ENCODE measurements at regions not wholly inside any gene's neighbourhood (a gene's known extent, or its start where the extent isn't known, plus 50 kb on each side); places are given as distances from the start of the nearest gene placed in this dataset.

DNA sequence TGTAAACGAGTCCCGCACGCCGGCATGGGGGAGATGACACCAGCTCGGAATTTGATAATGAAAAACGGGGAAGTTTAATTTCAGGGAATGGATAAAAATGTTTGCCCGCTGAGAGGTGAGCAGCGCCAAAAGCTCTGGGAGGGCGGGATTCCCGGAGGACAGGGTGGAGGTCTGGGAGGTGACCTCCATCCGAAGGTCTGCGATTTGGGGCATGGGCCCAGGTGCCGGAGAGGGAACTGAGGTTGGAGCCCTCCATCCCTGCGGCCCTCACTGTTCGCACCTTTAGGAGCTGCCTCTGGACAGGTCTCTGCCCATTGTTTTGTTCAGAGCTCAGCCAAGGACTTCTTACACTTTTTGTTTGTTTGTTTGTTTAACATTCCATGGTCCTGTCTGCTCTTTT lies 129.8 kb downstream of the URI1 start:
- intact Hi-C loops (cut with micrococcal nuclease), result no loop called here
- Histone ChIP-seq H3K27ac (ENCODE audit: low read length in 2 of 2) (no peak overlapping the region), H3K4me3 (ENCODE audit: control extremely low read depth in 1 of 5, extremely low read depth in 1 of 5, insufficient read depth in 1 of 5, low read depth in 2 of 5, low read length in 4 of 5) (no peak overlapping the region), H3K9ac (ENCODE audit: low read length) (no peak overlapping the region), H3K36me3 (replicated peaks in 1 of 2; ENCODE audit: control extremely low read depth in 1 of 2, control insufficient read depth in 1 of 2, extremely low read depth in 1 of 2, insufficient read depth in 2 of 2, low read length in 1 of 2) (no peaks in the 10 kb centered on the region), H3K4me1 (ENCODE audit: control insufficient read depth in 2 of 2, insufficient read depth in 2 of 2, low read length in 2 of 2) (no peaks in the 10 kb centered on the region), H3K9me3 (ENCODE audit: control extremely low read depth in 1 of 3, control insufficient read depth in 2 of 3, insufficient read depth in 1 of 3, low read length in 2 of 3) (peaks cover 0 to 2% (median 0%) of the 10 kb centered on the region in 3 donors), H3K79me2 (ENCODE audit: control insufficient read depth, insufficient read depth, low read length) (no peaks in the 10 kb centered on the region), H2AFZ (ENCODE audit: insufficient read depth, low read depth, low read length, poor library complexity, severe bottlenecking) (no peak overlapping the region), H4K20me1 (ENCODE audit: control insufficient read depth, insufficient read depth, low read length, poor library complexity, severe bottlenecking) (no peaks in the 10 kb centered on the region), H3K27me3 (replicated peaks in 1 of 4; ENCODE audit: control extremely low read depth in 1 of 4, control insufficient read depth in 3 of 4, insufficient read depth in 4 of 4, low read length in 3 of 4) (peaks cover 0 to 3% (median 0%) of the 10 kb centered on the region in 4 experiments), H3K4me2 (replicated peaks; ENCODE audit: low read depth, low read length, poor library complexity, severe bottlenecking) (no peak overlapping the region)
- TF ChIP-seq EZH2 (IDR thresholded peaks at IDR 0.05; ENCODE audit: borderline replicate concordance, insufficient read depth, low read depth, low read length, poor library complexity, severe bottlenecking), result no peak
- TF ChIP-seq, protein P1, sequence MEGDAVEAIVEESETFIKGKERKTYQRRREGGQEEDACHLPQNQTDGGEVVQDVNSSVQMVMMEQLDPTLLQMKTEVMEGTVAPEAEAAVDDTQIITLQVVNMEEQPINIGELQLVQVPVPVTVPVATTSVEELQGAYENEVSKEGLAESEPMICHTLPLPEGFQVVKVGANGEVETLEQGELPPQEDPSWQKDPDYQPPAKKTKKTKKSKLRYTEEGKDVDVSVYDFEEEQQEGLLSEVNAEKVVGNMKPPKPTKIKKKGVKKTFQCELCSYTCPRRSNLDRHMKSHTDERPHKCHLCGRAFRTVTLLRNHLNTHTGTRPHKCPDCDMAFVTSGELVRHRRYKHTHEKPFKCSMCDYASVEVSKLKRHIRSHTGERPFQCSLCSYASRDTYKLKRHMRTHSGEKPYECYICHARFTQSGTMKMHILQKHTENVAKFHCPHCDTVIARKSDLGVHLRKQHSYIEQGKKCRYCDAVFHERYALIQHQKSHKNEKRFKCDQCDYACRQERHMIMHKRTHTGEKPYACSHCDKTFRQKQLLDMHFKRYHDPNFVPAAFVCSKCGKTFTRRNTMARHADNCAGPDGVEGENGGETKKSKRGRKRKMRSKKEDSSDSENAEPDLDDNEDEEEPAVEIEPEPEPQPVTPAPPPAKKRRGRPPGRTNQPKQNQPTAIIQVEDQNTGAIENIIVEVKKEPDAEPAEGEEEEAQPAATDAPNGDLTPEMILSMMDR (IDR thresholded peaks at IDR 0.05), result no peak
- Mint-ChIP-seq H3K9me3 (ENCODE audit: insufficient read depth) (peaks cover 2% of the 10 kb centered on the region), H3K27ac (no peak overlapping the region), H3K4me1 (no peaks in the 10 kb centered on the region), H3K27me3 (peaks cover 3% of the 10 kb centered on the region), H3K4me3 (no peak overlapping the region)
- DNase-seq, result no peak
- ChIA-PET CTCF (no interaction called here), POLR2A (no interaction called here)
- no peak for ATAC-seq (ENCODE audit: low read depth)
- 98% methylated on average over 15 of the region's 15 CpGs for WGBS (ENCODE audit: insufficient coverage)

DNA sequence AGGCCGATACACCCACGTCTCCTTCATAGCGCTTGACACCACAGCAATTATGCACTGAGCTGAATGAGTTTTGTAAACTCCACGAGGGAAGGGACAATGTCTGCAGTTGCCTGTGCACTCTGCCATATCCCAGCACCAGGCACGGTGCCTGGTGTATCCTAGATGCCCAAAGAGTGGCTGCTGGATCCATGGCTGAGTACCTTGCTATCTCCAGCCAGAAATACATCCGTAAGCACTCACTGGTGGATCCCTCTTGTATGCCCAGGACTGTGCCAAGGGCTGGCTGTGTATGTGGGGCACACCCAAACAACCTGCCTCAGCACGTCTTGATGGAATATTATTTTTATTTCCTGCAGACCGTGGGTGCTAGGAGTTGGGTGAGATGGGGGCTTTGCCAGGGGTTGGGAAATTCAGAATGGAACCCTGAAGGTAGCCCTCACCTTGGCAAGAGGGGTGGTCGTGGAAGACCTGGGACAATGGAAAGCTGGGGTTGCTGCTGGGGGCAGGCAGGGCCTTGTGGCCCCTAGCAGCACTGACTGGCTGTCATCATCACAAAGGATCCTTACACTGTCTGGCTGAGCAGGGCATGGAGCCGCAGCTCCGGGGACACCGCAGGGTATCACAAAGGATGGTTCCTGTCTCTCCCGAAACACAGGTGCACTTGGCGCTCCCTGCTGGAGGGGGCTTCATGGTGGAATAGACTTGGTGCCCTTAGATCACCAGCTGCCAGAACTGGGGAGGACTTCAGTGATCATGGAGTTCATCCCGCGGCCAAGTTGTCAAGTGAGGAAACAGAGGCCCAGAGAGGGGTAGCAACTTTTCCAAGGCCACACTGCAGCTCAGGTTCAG lies 131.3 kb downstream of the URI1 start:
- Histone ChIP-seq H3K9ac (ENCODE audit: low read length) (no peak overlapping the region), H3K36me3 (replicated peaks in 1 of 2; ENCODE audit: control extremely low read depth in 1 of 2, control insufficient read depth in 1 of 2, extremely low read depth in 1 of 2, insufficient read depth in 2 of 2, low read length in 1 of 2) (no peaks in the 10 kb centered on the region), H3K4me3 (ENCODE audit: control extremely low read depth in 1 of 5, extremely low read depth in 1 of 5, insufficient read depth in 1 of 5, low read depth in 2 of 5, low read length in 4 of 5) (no peak overlapping the region), H3K27me3 (replicated peaks in 1 of 4; ENCODE audit: control extremely low read depth in 1 of 4, control insufficient read depth in 3 of 4, insufficient read depth in 4 of 4, low read length in 3 of 4) (peaks cover 0 to 6% (median 0%) of the 10 kb centered on the region in 4 experiments), H3K27ac (ENCODE audit: low read length in 2 of 2) (no peak overlapping the region), H4K20me1 (ENCODE audit: control insufficient read depth, insufficient read depth, low read length, poor library complexity, severe bottlenecking) (no peaks in the 10 kb centered on the region), H3K9me3 (ENCODE audit: control extremely low read depth in 1 of 3, control insufficient read depth in 2 of 3, insufficient read depth in 1 of 3, low read length in 2 of 3) (peaks cover 0 to 7% (median 0%) of the 10 kb centered on the region in 3 donors), H3K79me2 (ENCODE audit: control insufficient read depth, insufficient read depth, low read length) (no peaks in the 10 kb centered on the region), H3K4me2 (replicated peaks; ENCODE audit: low read depth, low read length, poor library complexity, severe bottlenecking) (no peak overlapping the region), H3K4me1 (ENCODE audit: control insufficient read depth in 2 of 2, insufficient read depth in 2 of 2, low read length in 2 of 2) (no peaks in the 10 kb centered on the region), H2AFZ (ENCODE audit: insufficient read depth, low read depth, low read length, poor library complexity, severe bottlenecking) (no peak overlapping the region)
- WGBS (ENCODE audit: insufficient coverage), result 93% methylated on average over 16 of the region's 16 CpGs
- Mint-ChIP-seq H3K27ac (no peak overlapping the region), H3K4me3 (no peak overlapping the region), H3K4me1 (no peaks in the 10 kb centered on the region), H3K9me3 (ENCODE audit: insufficient read depth) (no peaks in the 10 kb centered on the region), H3K27me3 (peaks cover 3% of the 10 kb centered on the region)
- TF ChIP-seq EZH2 (IDR thresholded peaks at IDR 0.05; ENCODE audit: borderline replicate concordance, insufficient read depth, low read depth, low read length, poor library complexity, severe bottlenecking), result no peak
- TF ChIP-seq, protein P1 (IDR thresholded peaks at IDR 0.05), result no peak
- DNase-seq, result no peak
- intact Hi-C loops (cut with micrococcal nuclease), result no loop called here
- ChIA-PET CTCF (no interaction called here), POLR2A (no interaction called here)
- no peak for ATAC-seq (ENCODE audit: low read depth)
